GM12892 (cell line): ENCODE measurements at regions not wholly inside any gene's neighbourhood (a gene's known extent, or its start where the extent isn't known, plus 50 kb on each side); places are given as distances from the start of the nearest gene placed in this dataset.

Experiments
- DNase-seq: peaks from one replicate; pipeline ENCODE4 v3.0.0; 2011; ENCODE audit not compliant: insufficient read length
- FAIRE-seq: peaks from 2 replicates; lab custom pipeline; 2011; peaks lifted over from hg19 to GRCh38; lab: Jason Lieb, UNC
- POLR2A ChIP-seq: IDR thresholded peaks from 2 replicates; pipeline ENCODE4 v1.6.1; 2011; ENCODE audit warnings: low read depth, low read length, control low read depth
- POLR2AphosphoS5 ChIP-seq: IDR thresholded peaks from 2 replicates; pipeline ENCODE4 v1.6.1; 2011; ENCODE audit warnings: low read depth, low read length, control low read depth
- TAF1 ChIP-seq: IDR thresholded peaks from 2 replicates; pipeline ENCODE4 v1.6.1; 2011; ENCODE audit warnings: low read depth, mild to moderate bottlenecking, control low read depth, low read length, borderline replicate concordance

- FAIRE-seq (no peak), DNase-seq (no peak)
Observed at GRCh38 chr5:28215091-28215490, 1176.7 kb upstream of the CDH9 start.

DNA sequence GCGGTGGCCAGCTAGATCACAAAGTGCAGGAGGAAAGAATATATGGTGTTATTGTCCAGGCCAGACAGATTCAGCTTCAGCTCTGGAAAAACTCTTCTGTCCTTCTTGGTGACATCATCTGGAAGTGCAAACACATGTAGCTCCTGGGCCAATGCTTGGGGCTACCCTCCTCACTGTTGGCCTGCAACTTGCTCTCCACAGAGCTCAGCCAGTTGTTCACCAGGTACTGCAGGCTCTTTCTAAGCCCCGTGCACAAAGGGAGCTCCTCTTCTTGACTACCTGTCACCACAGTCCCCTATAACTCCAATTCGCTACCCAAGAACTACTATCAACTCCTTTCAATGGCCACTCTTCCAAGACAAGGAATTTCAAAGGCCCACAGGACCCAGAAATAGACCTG lies 1175.9 kb upstream of the CDH9 start:
- FAIRE-seq = no peak
- no peak for TF ChIP-seq POLR2AphosphoS5
- no peak for TF ChIP-seq TAF1
- TF ChIP-seq POLR2A = no peak
- DNase-seq = no peak

More at GRCh38 chr5:28215091-28215490, 1176.7 kb upstream of the CDH9 start:
- TF ChIP-seq POLR2A (no peak), POLR2AphosphoS5 (no peak), TAF1 (no peak)

GRCh38 chr5:28208356-28208755 lies 1170.0 kb upstream of the CDH9 start:
- TF ChIP-seq POLR2AphosphoS5 = no peak
- TF ChIP-seq POLR2A = no peak
- no peak for TF ChIP-seq TAF1
- FAIRE-seq = no peak
- DNase-seq = no peak

- DNase-seq (no peak), FAIRE-seq (no peak)
- TF ChIP-seq TAF1 (no peak), POLR2A (no peak), POLR2AphosphoS5 (no peak)
Observed at GRCh38 chr5:28190011-28190410, 1151.6 kb upstream of the CDH9 start.

- FAIRE-seq (no peak), DNase-seq (no peak)
- TF ChIP-seq POLR2A = no peak
- no peak for TF ChIP-seq TAF1
- no peak for TF ChIP-seq POLR2AphosphoS5
Observed at GRCh38 chr5:28174691-28175090, 1136.3 kb upstream of the CDH9 start.

DNA sequence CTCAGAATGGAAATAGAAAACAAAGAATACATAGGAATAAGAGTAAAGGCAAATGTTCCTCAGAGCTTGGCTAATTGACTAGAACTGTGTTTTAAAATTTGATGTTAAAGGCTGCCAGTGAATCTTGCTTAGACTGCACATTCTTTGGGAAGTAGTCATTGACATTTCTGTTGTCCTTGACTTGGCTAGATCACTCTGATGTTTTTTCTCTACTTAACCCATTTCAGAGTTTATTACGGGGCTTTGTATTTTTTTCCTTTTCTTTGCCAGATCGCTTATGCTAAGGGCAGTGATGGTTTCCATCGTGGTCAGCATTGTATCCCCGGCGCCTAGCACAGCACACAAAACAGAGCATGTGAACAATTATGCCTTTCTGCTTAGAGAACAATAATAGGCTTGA lies 1126.7 kb upstream of the CDH9 start:
- DNase-seq (no peak), FAIRE-seq (no peak)
- TF ChIP-seq TAF1 (no peak), POLR2A (no peak), POLR2AphosphoS5 (no peak)

- no peak for TF ChIP-seq POLR2AphosphoS5
- no peak for TF ChIP-seq TAF1
- no peak for FAIRE-seq
- DNase-seq = no peak
Observed at GRCh38 chr5:28164568-28164967, 1126.2 kb upstream of the CDH9 start.

GRCh38 chr5:28156981-28157380 lies 1118.6 kb upstream of the CDH9 start:
- DNase-seq = no peak
- TF ChIP-seq TAF1 (no peak), POLR2A (no peak)
- no peak for FAIRE-seq

DNA sequence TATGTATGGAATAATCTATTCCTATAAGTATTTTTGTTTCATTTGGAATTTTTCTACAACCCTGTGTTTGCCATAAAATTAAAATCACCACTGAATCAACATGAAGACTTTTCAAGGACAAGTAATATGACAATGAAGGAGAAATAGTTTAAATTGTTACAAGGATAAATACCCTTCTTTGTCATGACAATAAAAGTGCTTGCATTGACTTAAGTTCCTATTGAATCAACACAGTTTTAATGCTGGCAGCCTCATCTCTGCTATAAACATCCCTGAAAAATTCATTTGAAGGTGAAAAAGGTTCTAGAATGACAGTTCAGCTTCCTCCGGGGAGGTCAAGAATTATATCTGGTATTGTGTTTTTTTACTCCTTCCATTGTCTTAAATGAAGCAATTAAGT lies 1105.1 kb upstream of the CDH9 start:
- TF ChIP-seq POLR2A = no peak
- TF ChIP-seq POLR2AphosphoS5 = no peak
- no peak for TF ChIP-seq TAF1
- FAIRE-seq (no peak), DNase-seq (no peak)

DNA sequence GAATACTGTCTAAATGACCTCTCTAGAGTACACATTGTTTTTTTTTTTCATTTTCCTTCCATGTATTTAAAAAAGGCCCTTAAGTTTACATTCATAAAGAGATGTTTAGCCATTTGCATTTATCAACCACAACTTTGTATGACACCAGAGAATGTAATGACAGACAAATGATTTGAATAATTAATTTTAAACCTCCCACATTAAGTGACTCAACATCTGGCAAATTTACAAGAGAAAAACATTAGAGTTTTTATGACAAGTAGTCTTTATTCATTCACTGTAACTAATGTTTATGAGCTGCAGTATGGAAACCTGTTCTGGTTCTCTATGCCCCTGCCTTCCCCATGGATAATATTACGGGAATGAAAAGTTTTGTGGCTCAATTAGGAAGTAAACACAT lies 1093.8 kb upstream of the CDH9 start:
- TF ChIP-seq POLR2AphosphoS5 (no peak), POLR2A (no peak), TAF1 (no peak)
- DNase-seq (no peak), FAIRE-seq (no peak)

DNA sequence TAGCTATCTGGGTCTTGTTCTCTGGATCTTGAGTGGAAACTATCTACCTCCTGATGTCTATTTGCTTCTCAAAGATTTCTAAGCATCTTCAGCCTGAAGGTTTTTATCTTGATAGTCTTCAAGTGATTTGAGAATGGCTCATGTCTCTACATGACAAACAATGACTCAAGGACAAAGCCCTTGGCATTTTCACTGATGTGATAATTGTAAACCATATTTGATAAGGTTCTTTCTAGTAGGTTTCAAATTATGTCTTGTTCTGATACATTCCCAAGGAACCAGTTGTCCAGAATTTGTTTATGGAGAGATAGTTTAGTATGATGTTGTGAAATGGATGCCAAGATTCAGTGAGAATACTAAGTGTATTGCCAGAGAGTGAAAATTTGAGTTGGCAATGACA lies 1079.3 kb upstream of the CDH9 start:
- TF ChIP-seq TAF1 (no peak), POLR2AphosphoS5 (no peak), POLR2A (no peak)
- no peak for DNase-seq
- no peak for FAIRE-seq

- TF ChIP-seq POLR2A = no peak
- no peak for TF ChIP-seq POLR2AphosphoS5
- TF ChIP-seq TAF1 = no peak
- DNase-seq = no peak
- no peak for FAIRE-seq
Observed at GRCh38 chr5:28117273-28117672, 1078.9 kb upstream of the CDH9 start.

GRCh38 chr5:28110781-28111180 lies 1072.4 kb upstream of the CDH9 start:
- DNase-seq (no peak), FAIRE-seq (no peak)
- no peak for TF ChIP-seq TAF1
- no peak for TF ChIP-seq POLR2A
- TF ChIP-seq POLR2AphosphoS5 = no peak
